ENCODE measurements at regions not wholly inside any gene's neighbourhood (a gene's known extent, or its start where the extent isn't known, plus 50 kb on each side); places are given as distances from the start of the nearest gene placed in this dataset.

DNA sequence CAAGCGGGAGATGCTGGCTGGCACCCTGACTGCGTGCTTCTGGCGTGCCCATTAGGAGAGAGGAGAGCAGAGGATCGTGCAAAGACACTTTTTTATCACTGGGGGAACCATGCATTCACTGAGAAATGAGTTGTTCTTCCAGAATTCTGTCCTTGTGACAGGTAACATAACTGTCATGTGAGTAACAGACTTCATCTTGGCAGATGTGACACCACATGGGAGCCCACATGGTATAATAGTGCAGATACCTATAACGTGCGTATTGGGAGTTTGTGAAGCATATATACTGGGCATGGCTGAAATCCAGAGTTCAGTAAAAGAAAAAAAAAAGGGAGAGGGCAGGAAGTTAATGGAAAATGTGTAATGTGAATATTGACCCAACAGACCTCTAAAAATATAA lies 159.6 kb upstream of the BACE2 start:
- TF ChIP-seq, protein P1, sequence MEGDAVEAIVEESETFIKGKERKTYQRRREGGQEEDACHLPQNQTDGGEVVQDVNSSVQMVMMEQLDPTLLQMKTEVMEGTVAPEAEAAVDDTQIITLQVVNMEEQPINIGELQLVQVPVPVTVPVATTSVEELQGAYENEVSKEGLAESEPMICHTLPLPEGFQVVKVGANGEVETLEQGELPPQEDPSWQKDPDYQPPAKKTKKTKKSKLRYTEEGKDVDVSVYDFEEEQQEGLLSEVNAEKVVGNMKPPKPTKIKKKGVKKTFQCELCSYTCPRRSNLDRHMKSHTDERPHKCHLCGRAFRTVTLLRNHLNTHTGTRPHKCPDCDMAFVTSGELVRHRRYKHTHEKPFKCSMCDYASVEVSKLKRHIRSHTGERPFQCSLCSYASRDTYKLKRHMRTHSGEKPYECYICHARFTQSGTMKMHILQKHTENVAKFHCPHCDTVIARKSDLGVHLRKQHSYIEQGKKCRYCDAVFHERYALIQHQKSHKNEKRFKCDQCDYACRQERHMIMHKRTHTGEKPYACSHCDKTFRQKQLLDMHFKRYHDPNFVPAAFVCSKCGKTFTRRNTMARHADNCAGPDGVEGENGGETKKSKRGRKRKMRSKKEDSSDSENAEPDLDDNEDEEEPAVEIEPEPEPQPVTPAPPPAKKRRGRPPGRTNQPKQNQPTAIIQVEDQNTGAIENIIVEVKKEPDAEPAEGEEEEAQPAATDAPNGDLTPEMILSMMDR (IDR thresholded peaks at IDR 0.05): no peak
- TF ChIP-seq POLR2AphosphoS5 (IDR thresholded peaks at IDR 0.05) (no peak), POLR2A (IDR thresholded peaks at IDR 0.05) (no peak)
